Activated CD8-positive, alpha-beta T cell treated with anti-CD3 and anti-CD28 coated beads for 36 hours (primary cell): ENCODE measurements at regions not wholly inside any gene's neighbourhood (a gene's known extent, or its start where the extent isn't known, plus 50 kb on each side); places are given as distances from the start of the nearest gene placed in this dataset.

Experiments
- ATAC-seq: fragments of 200-7000 bp; cut with Tn5 transposase; one replicate; pipeline ENCODE4 v1.10.0; 2021; ENCODE audit warnings: mild to moderate bottlenecking, moderate library complexity
- CTCF ChIA-PET: fragments of 350-600 bp; sonication (Branson Sonifier 250); formaldehyde crosslinking; loops from one replicate; lab custom pipeline; 2021; ENCODE audit warnings: antibody characterized with exemption; lab: Charles Lee
- POLR2A ChIA-PET: fragments of 350-600 bp; sonication (Branson Sonifier 250); formaldehyde crosslinking; loops from one replicate; lab custom pipeline; 2021; ENCODE audit warnings: antibody characterized with exemption; lab: Charles Lee
- DNase-seq: peaks from one replicate; pipeline ENCODE4 v3.0.0-alpha.2; 2020
- H3K27ac Mint-ChIP-seq: one replicate; pipeline ENCODE4 v1.8.0; 2021; ENCODE audit warnings: mild to moderate bottlenecking, mixed read lengths
- H3K27me3 Mint-ChIP-seq: one replicate; pipeline ENCODE4 v1.8.0; 2021; ENCODE audit warnings: mixed read lengths
- H3K36me3 Mint-ChIP-seq: one replicate; pipeline ENCODE4 v1.8.0; 2021; ENCODE audit warnings: low read depth, mixed read lengths
- H3K4me1 Mint-ChIP-seq: one replicate; pipeline ENCODE4 v1.8.0; 2021; ENCODE audit warnings: low read depth, mixed read lengths
- H3K4me3 Mint-ChIP-seq: one replicate; pipeline ENCODE4 v1.8.0; 2021; ENCODE audit warnings: mild to moderate bottlenecking, moderate library complexity, mixed read lengths
- H3K9me3 Mint-ChIP-seq: one replicate; pipeline ENCODE4 v1.8.0; 2021; ENCODE audit warnings: mixed read lengths
- intact Hi-C: fragments of 100-400 bp; cut with micrococcal nuclease; formaldehyde crosslinking; loops from one replicate; pipeline ENCODE4 v1.10.0; 2022
- TF ChIP-seq, protein P1 (sequence below): fragments of 200-600 bp; IDR thresholded peaks from one replicate; pipeline ENCODE4 v1.8.0; 2022; ENCODE audit warnings: antibody characterized with exemption, mild to moderate bottlenecking

DNA sequence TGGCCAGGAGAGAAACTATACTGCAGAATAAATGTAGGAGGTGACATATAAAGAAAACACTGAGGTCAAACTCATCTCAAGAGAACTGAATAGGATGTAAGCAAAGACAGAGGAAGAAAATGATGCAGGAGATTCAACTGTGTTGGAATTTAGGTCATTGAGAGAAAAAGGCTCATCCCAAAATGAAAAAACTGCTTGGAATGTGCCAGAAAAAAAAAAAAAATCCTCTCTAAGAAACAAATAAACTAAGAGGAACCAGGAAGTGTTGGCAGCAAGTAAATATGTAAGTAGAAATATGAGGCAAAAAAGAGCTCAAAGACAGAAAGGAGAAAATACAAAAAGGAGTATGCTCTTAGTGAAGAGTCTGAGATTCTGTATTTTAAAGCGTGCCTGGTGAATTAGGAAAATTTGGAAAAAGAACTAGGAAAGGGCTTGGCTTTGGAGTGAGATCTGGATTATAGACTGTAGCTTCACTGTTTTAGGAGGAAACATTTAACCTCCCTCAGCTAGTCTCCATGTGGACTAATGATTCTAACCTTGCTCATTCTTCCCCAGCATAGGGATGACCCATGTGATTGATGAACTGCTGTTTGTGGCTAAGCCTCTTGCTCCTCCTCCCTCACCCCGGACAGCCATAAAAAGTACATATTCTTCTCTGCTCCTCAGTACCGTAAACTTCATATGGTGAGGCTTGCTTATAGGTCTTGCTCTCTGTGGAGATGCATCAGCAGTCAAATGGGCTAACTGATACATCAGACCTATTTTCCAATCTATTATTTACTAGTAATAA, 185.6 kb upstream of the POU5F2 start:
- TF ChIP-seq, protein P1, sequence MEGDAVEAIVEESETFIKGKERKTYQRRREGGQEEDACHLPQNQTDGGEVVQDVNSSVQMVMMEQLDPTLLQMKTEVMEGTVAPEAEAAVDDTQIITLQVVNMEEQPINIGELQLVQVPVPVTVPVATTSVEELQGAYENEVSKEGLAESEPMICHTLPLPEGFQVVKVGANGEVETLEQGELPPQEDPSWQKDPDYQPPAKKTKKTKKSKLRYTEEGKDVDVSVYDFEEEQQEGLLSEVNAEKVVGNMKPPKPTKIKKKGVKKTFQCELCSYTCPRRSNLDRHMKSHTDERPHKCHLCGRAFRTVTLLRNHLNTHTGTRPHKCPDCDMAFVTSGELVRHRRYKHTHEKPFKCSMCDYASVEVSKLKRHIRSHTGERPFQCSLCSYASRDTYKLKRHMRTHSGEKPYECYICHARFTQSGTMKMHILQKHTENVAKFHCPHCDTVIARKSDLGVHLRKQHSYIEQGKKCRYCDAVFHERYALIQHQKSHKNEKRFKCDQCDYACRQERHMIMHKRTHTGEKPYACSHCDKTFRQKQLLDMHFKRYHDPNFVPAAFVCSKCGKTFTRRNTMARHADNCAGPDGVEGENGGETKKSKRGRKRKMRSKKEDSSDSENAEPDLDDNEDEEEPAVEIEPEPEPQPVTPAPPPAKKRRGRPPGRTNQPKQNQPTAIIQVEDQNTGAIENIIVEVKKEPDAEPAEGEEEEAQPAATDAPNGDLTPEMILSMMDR: no peak
- H3K4me1 Mint-ChIP-seq: no peaks in the 10 kb centered on the region
- no peak for ATAC-seq
- DNase-seq: no peak
- no peak overlapping the region for H3K27ac Mint-ChIP-seq
- intact Hi-C loops: no loop called here
- ChIA-PET POLR2A (no interaction called here), CTCF (interaction anchor here (1.0 to 1.6 kb wide), 3 partner anchors 11 to 346 kb away, joined by 3 to 4 read pairs (median 3); partner anchors contain the start of gene NR2F1-AS1)
- H3K36me3 Mint-ChIP-seq: peaks cover 2% of the 10 kb centered on the region
- no peaks in the 10 kb centered on the region for H3K27me3 Mint-ChIP-seq
- H3K9me3 Mint-ChIP-seq: no peaks in the 10 kb centered on the region
- no peak overlapping the region for H3K4me3 Mint-ChIP-seq

DNA sequence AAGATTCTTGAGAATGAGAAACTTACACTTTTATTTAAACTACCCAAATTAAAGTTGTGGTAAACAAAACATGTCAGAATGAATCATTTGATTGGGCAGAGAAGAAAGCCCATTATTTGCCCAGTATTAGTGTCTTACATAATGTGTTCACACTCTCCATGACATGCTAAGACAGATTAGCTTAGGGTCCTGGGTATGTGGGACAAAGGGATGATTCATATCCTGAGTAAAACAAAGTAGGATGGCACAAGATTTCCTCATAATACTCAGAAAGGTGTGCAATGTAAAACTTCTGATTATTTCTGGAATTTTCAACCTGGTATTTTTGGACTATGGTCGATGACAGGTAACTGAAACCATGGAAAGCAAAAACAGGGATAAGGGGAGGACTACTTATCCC, 183.9 kb upstream of the POU5F2 start:
- no peak for ATAC-seq

GRCh38 chr5:93924628-93925027, 183.2 kb upstream of the POU5F2 start:
- H3K36me3 Mint-ChIP-seq: peaks cover 2% of the 10 kb centered on the region
- H3K27me3 Mint-ChIP-seq: no peaks in the 10 kb centered on the region
- ChIA-PET CTCF (no interaction called here), POLR2A (no interaction called here)
- no peak for ATAC-seq
- no peaks in the 10 kb centered on the region for H3K9me3 Mint-ChIP-seq
- TF ChIP-seq, protein P1: no peak
- no peak overlapping the region for H3K4me3 Mint-ChIP-seq
- intact Hi-C loops: no loop called here
- no peak overlapping the region for H3K27ac Mint-ChIP-seq
- no peaks in the 10 kb centered on the region for H3K4me1 Mint-ChIP-seq
- DNase-seq: no peak

More for the DNA sequence above, 183.9 kb upstream of the POU5F2 start:
- Mint-ChIP-seq H3K36me3 (peaks cover 2% of the 10 kb centered on the region), H3K4me3 (no peak overlapping the region), H3K27me3 (no peaks in the 10 kb centered on the region), H3K4me1 (no peaks in the 10 kb centered on the region), H3K27ac (no peak overlapping the region), H3K9me3 (no peaks in the 10 kb centered on the region)
- DNase-seq: no peak
- intact Hi-C loops: no loop called here
- TF ChIP-seq, protein P1: no peak
- ChIA-PET CTCF (no interaction called here), POLR2A (no interaction called here)

GRCh38 chr5:93922551-93922950, 181.2 kb upstream of the POU5F2 start:
- POLR2A ChIA-PET: no interaction called here
- Mint-ChIP-seq H3K27me3 (no peaks in the 10 kb centered on the region), H3K4me3 (no peak overlapping the region), H3K4me1 (no peaks in the 10 kb centered on the region), H3K36me3 (peaks cover 2% of the 10 kb centered on the region), H3K9me3 (no peaks in the 10 kb centered on the region), H3K27ac (no peak overlapping the region)
- ATAC-seq (no peak), DNase-seq (no peak)
- intact Hi-C loops: no loop called here
- CTCF ChIA-PET: no interaction called here
- TF ChIP-seq, protein P1: no peak

- Mint-ChIP-seq H3K4me1 (no peaks in the 10 kb centered on the region), H3K27me3 (no peaks in the 10 kb centered on the region), H3K36me3 (peaks cover 2% of the 10 kb centered on the region), H3K27ac (no peak overlapping the region), H3K9me3 (no peaks in the 10 kb centered on the region), H3K4me3 (no peak overlapping the region)
- DNase-seq (no peak), ATAC-seq (no peak)
- TF ChIP-seq, protein P1: no peak
- ChIA-PET CTCF (interaction anchor here (1.0 kb wide), 1 partner anchor 9 kb away, joined by 4 read pairs; no protein-coding TSS in a partner anchor), POLR2A (no interaction called here)
- intact Hi-C loops: no loop called here
Measured at GRCh38 chr5:93921001-93921400, 179.6 kb upstream of the POU5F2 start.
